ENCODE measurements at regions not wholly inside any gene's neighbourhood (a gene's known extent, or its start where the extent isn't known, plus 50 kb on each side); places are given as distances from the start of the nearest gene placed in this dataset.
"Not testable (repeated sequence)": the region's sequence is repeated elsewhere in the genome, so short reads cannot be mapped to it uniquely, and the experiment has no call there.

GRCh38 chr9:118686959-118687358, 682.3 kb downstream of the BRINP1 start:
- Histone ChIP-seq H3K9me3 (no peaks in the 10 kb centered on the region), H3K4me1 (no peaks in the 10 kb centered on the region), H3K27me3 (no peaks in the 10 kb centered on the region), H3K27ac (no peak overlapping the region), H3K4me3 (no peak overlapping the region), H3K36me3 (no peaks in the 10 kb centered on the region)
- no peak for DNase-seq
- ATAC-seq = no peak
- intact Hi-C loops (cut with DNase I) = no loop called here
- 41 to 57% (median 53%) methylated on average over 5 of the region's 5 CpGs for WGBS, 4 donors
- TF ChIP-seq POLR2A (IDR thresholded peaks at IDR 0.05) (no peak), CTCF (IDR thresholded peaks at IDR 0.05) (no peak)

- TF ChIP-seq CTCF (IDR thresholded peaks at IDR 0.05) = no peak
- TF ChIP-seq POLR2A (IDR thresholded peaks at IDR 0.05) = no peak
- no peak for ATAC-seq
These were observed 680.0 kb downstream of the BRINP1 start for GRCh38 chr9:118689280-118689679.

GRCh38 chr9:118692613-118693012, 676.6 kb downstream of the BRINP1 start:
- Histone ChIP-seq H3K27me3 (no peaks in the 10 kb centered on the region), H3K27ac (no peak overlapping the region), H3K4me1 (no peaks in the 10 kb centered on the region), H3K4me3 (no peak overlapping the region), H3K36me3 (no peaks in the 10 kb centered on the region), H3K9me3 (no peaks in the 10 kb centered on the region)
- no peak for ATAC-seq
- intact Hi-C loops (cut with DNase I) = no loop called here
- 40 to 59% (median 48%) methylated on average over 3 of the region's 3 CpGs for WGBS, 4 donors
- TF ChIP-seq POLR2A (IDR thresholded peaks at IDR 0.05) (no peak), CTCF (IDR thresholded peaks at IDR 0.05) (no peak)
- DNase-seq = no peak

More at GRCh38 chr9:118689280-118689679, 680.0 kb downstream of the BRINP1 start:
- DNase-seq = no peak
- Histone ChIP-seq H3K4me1 (no peaks in the 10 kb centered on the region), H3K27ac (no peak overlapping the region), H3K9me3 (no peaks in the 10 kb centered on the region), H3K36me3 (no peaks in the 10 kb centered on the region), H3K4me3 (no peak overlapping the region), H3K27me3 (no peaks in the 10 kb centered on the region)
- WGBS, 4 donors = 57 to 95% (median 87%) methylated on average over 1 of the region's 1 CpG
- intact Hi-C loops (cut with DNase I) = no loop called here

GRCh38 chr9:118693645-118694044, 675.6 kb downstream of the BRINP1 start:
- WGBS, 4 donors = 36 to 43% (median 39%) methylated on average over 2 of the region's 2 CpGs
- intact Hi-C loops (cut with DNase I) = no loop called here
- Histone ChIP-seq H3K4me3 (no peak overlapping the region), H3K36me3 (no peaks in the 10 kb centered on the region), H3K27ac (no peak overlapping the region), H3K27me3 (no peaks in the 10 kb centered on the region), H3K9me3 (no peaks in the 10 kb centered on the region), H3K4me1 (no peaks in the 10 kb centered on the region)
- DNase-seq = no peak
- ATAC-seq = no peak
- TF ChIP-seq CTCF (IDR thresholded peaks at IDR 0.05) (no peak), POLR2A (IDR thresholded peaks at IDR 0.05) (no peak)

GRCh38 chr9:118695249-118695648, 674.0 kb downstream of the BRINP1 start:
- ATAC-seq; H3K4me3 ChIP-seq; intact Hi-C loops (cut with DNase I); DNase-seq; H3K9me3 ChIP-seq; H3K27me3 ChIP-seq; H3K27ac ChIP-seq; H3K36me3 ChIP-seq; H3K4me1 ChIP-seq: not testable (repeated sequence)
- 86 to 91% (median 90%) methylated on average over 23 of the region's 23 CpGs for WGBS, 4 donors
